Bronchial epithelial cell (primary cell): ENCODE measurements at regions not wholly inside any gene's neighbourhood (a gene's known extent, or its start where the extent isn't known, plus 50 kb on each side); places are given as distances from the start of the nearest gene placed in this dataset.

Source experiments
- DNase-seq: peaks from one replicate; pipeline ENCODE4 v3.0.0-alpha.2; 2010; ENCODE audit warnings: low read depth
- FAIRE-seq: peaks from 2 replicates; lab custom pipeline; 2011; peaks lifted over from hg19 to GRCh38; lab: Jason Lieb, UNC
- H3K27me3 ChIP-seq: 2 replicates; pipeline ENCODE4 v1.5.1; 2011; ENCODE audit warnings: low read length; ENCODE audit not compliant: control insufficient read depth, insufficient read depth
- H3K36me3 ChIP-seq: 2 replicates; pipeline ENCODE4 v1.5.1; 2011; ENCODE audit warnings: low read length; ENCODE audit not compliant: control insufficient read depth, insufficient read depth
- H3K4me3 ChIP-seq: 2 replicates; pipeline ENCODE4 v1.5.1; 2011; ENCODE audit warnings: mild to moderate bottlenecking, low read depth, low read length, control low read depth
- CTCF ChIP-seq: IDR thresholded peaks from 2 replicates; pipeline ENCODE4 v1.5.1; 2011; ENCODE audit warnings: mild to moderate bottlenecking, moderate library complexity, low read length, control low read depth, inconsistent platforms; ENCODE audit not compliant: insufficient read depth, severe bottlenecking

- DNase-seq (peak; percentile 4), FAIRE-seq (no peak)
- TF ChIP-seq CTCF: no peak
- Histone ChIP-seq H3K36me3 (no peaks in the 10 kb centered on the region), H3K4me3 (no peak overlapping the region), H3K27me3 (no peaks in the 10 kb centered on the region)
These were observed 287.0 kb upstream of the ESRRG start for GRCh38 chr1:217010253-217010652.

- no peak for FAIRE-seq
- no peak for TF ChIP-seq CTCF
- H3K36me3 ChIP-seq: no peaks in the 10 kb centered on the region
- H3K27me3 ChIP-seq: no peaks in the 10 kb centered on the region
- H3K4me3 ChIP-seq: no peak overlapping the region
- no peak for DNase-seq
These were observed 286.1 kb upstream of the ESRRG start for GRCh38 chr1:217009376-217009775.

- TF ChIP-seq CTCF: no peak
- no peaks in the 10 kb centered on the region for H3K36me3 ChIP-seq
- no peaks in the 10 kb centered on the region for H3K27me3 ChIP-seq
- FAIRE-seq (no peak), DNase-seq (no peak)
- H3K4me3 ChIP-seq: no peak overlapping the region
These were observed 281.7 kb upstream of the ESRRG start for GRCh38 chr1:217004776-217005436.

- Histone ChIP-seq H3K27me3 (no peaks in the 10 kb centered on the region), H3K4me3 (no peak overlapping the region), H3K36me3 (no peaks in the 10 kb centered on the region)
- TF ChIP-seq CTCF: no peak
- FAIRE-seq (no peak), DNase-seq (no peak)
These were observed 280.1 kb upstream of the ESRRG start for GRCh38 chr1:217003355-217003754.

GRCh38 chr1:216997831-216998230 is 274.6 kb upstream of the ESRRG start:
- FAIRE-seq (no peak), DNase-seq (no peak)
- H3K27me3 ChIP-seq: no peaks in the 10 kb centered on the region
- no peaks in the 10 kb centered on the region for H3K36me3 ChIP-seq
- no peak for TF ChIP-seq CTCF
- no peak overlapping the region for H3K4me3 ChIP-seq

- Histone ChIP-seq H3K27me3 (no peaks in the 10 kb centered on the region), H3K4me3 (no peak overlapping the region), H3K36me3 (no peaks in the 10 kb centered on the region)
- DNase-seq: no peak
- no peak for FAIRE-seq
- TF ChIP-seq CTCF: no peak
These were observed 273.8 kb upstream of the ESRRG start for GRCh38 chr1:216997069-216997468.
